ENCODE measurements at regions not wholly inside any gene's neighbourhood (a gene's known extent, or its start where the extent isn't known, plus 50 kb on each side); places are given as distances from the start of the nearest gene placed in this dataset.

GRCh38 chrX:139083191-139083590, 371.7 kb upstream of the FGF13 start (continued):
- no peak for TF ChIP-seq ARID4B (CRISPR knock-in tag; IDR thresholded peaks at IDR 0.05)
- TF ChIP-seq SRSF1 (IDR thresholded peaks at IDR 0.05; ENCODE audit: low read depth, low read length) = no peak
- TF ChIP-seq SNRNP70 (optimal IDR thresholded peaks at IDR 0.05; ENCODE audit: low read depth, low read length) = no peak
- TF ChIP-seq NELFE (IDR thresholded peaks at IDR 0.05; ENCODE audit: insufficient read depth, insufficient read length) = no peak
- TF ChIP-seq ATF1 (CRISPR knock-in tag; IDR thresholded peaks at IDR 0.05) = no peak
- TF ChIP-seq ATF1 (tag; IDR thresholded peaks at IDR 0.05) = no peak
- no peak for TF ChIP-seq OTX1 (CRISPR knock-in tag; IDR thresholded peaks at IDR 0.05)
- no peak for TF ChIP-seq NBN (IDR thresholded peaks at IDR 0.05; ENCODE audit: low read depth)
- no peak for TF ChIP-seq ZNF140 (CRISPR knock-in tag; IDR thresholded peaks at IDR 0.05)
- TF ChIP-seq RFX1 (IDR thresholded peaks at IDR 0.05) = no peak
- no peak for TF ChIP-seq SIN3B (IDR thresholded peaks at IDR 0.05; ENCODE audit: low read depth)
- TF ChIP-seq ZNF449 (CRISPR knock-in tag; IDR thresholded peaks at IDR 0.05) = no peak
